Vagina (tissue), 2 donors: ENCODE measurements at regions not wholly inside any gene's neighbourhood (a gene's known extent, or its start where the extent isn't known, plus 50 kb on each side); places are given as distances from the start of the nearest gene placed in this dataset.

Source experiments
- POLR2AphosphoS5 ChIP-seq, 2 donors: sonication (generic); formaldehyde crosslinking; IDR thresholded peaks; one replicate each; pipeline ENCODE4 v1.9.0; 2017; ENCODE audit warnings: antibody characterized with exemption in 2 of 2, mild to moderate bottlenecking in 2 of 2, low read depth in 1 of 2; ENCODE audit not compliant: insufficient read depth in 1 of 2
- TF ChIP-seq, protein P1 (sequence below), 3 experiments: fragments of 450-650 bp in 2 of 3; fragments of 200-600 bp in 1 of 3; sonication (generic) in 1 of 3; IDR thresholded peaks; one replicate each; pipeline ENCODE4 v1.5.1; 2017 to 2019; ENCODE audit warnings: antibody characterized with exemption in 3 of 3, mild to moderate bottlenecking in 2 of 3, moderate library complexity in 2 of 3

DNA sequence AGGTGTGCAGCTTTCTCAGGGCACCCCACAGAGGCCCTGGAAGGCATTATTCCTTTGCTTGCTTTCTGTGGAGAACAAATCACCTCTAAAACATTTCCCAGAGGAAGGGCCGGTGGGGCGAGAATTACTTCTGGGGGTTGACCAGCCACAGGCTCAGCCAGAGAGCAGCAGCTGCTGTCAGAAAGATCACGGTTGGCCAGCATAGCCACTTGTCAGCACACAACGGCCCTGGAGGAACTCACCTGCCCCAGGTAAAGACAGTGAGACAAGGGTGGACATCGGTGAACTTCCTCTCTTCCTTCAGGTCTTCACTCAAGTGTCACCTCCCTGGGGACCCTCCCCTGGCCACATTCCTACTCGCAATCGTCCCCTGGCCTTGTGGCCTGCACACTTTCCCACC is 69.5 kb upstream of the CLDN14 start:
- no peak for TF ChIP-seq POLR2AphosphoS5 (IDR thresholded peaks at IDR 0.05; ENCODE audit: insufficient read depth in 1 of 2, low read depth in 1 of 2)
- TF ChIP-seq, protein P1, sequence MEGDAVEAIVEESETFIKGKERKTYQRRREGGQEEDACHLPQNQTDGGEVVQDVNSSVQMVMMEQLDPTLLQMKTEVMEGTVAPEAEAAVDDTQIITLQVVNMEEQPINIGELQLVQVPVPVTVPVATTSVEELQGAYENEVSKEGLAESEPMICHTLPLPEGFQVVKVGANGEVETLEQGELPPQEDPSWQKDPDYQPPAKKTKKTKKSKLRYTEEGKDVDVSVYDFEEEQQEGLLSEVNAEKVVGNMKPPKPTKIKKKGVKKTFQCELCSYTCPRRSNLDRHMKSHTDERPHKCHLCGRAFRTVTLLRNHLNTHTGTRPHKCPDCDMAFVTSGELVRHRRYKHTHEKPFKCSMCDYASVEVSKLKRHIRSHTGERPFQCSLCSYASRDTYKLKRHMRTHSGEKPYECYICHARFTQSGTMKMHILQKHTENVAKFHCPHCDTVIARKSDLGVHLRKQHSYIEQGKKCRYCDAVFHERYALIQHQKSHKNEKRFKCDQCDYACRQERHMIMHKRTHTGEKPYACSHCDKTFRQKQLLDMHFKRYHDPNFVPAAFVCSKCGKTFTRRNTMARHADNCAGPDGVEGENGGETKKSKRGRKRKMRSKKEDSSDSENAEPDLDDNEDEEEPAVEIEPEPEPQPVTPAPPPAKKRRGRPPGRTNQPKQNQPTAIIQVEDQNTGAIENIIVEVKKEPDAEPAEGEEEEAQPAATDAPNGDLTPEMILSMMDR (IDR thresholded peaks at IDR 0.05): no peak
